SU-DHL-6 (cell line): ENCODE measurements at regions not wholly inside any gene's neighbourhood (a gene's known extent, or its start where the extent isn't known, plus 50 kb on each side); places are given as distances from the start of the nearest gene placed in this dataset.

Experiments used
- H2AFZ ChIP-seq: fragments of 200-600 bp; sonication (generic); 2 replicates; pipeline ENCODE4 v1.6.1; 2014; ENCODE audit warnings: low read depth, mild to moderate bottlenecking, moderate library complexity, mixed read lengths, antibody characterized with exemption, low read length; ENCODE audit not compliant: severe bottlenecking
- H3F3A ChIP-seq: fragments of 200-600 bp; shearing (Covaris generic); 2 replicates; pipeline ENCODE4 v1.6.0; 2016; ENCODE audit warnings: antibody characterized with exemption, mild to moderate bottlenecking; ENCODE audit not compliant: insufficient read depth
- H3K27ac ChIP-seq: fragments of 200-600 bp; sonication (generic); 2 replicates; pipeline ENCODE4 v1.5.1; 2016; ENCODE audit warnings: low read depth, mild to moderate bottlenecking, low read length, moderate library complexity, mixed read lengths
- H3K27me3 ChIP-seq: fragments of 200-600 bp; sonication (generic), shearing (Covaris generic); 2 replicates; pipeline ENCODE4 v1.6.0; 2014; ENCODE audit warnings: mild to moderate bottlenecking, low read length
- H3K36me3 ChIP-seq: fragments of 200-600 bp; sonication (generic); 2 replicates; pipeline ENCODE4 v1.6.1; 2014; ENCODE audit warnings: mild to moderate bottlenecking, low read length, mixed read lengths
- H3K4me2 ChIP-seq: fragments of 300-600, 200-600 bp; shearing (Covaris generic), sonication (generic); 2 replicates; pipeline ENCODE4 v1.6.0; 2014; ENCODE audit warnings: low read length, low read depth, mild to moderate bottlenecking; ENCODE audit not compliant: poor library complexity, severe bottlenecking
- H3K4me3 ChIP-seq: fragments of 200-600 bp; sonication (generic); 2 replicates; pipeline ENCODE4 v1.5.1; 2014; ENCODE audit warnings: antibody characterized with exemption, low read length, mild to moderate bottlenecking, mixed read lengths; ENCODE audit not compliant: insufficient read depth, poor library complexity, severe bottlenecking
- H3K79me2 ChIP-seq: fragments of 200-600 bp; sonication (generic); 2 replicates; pipeline ENCODE4 v1.6.1; 2014; ENCODE audit warnings: mild to moderate bottlenecking, low read length, moderate library complexity; ENCODE audit not compliant: insufficient read depth
- H3K9ac ChIP-seq: fragments of 200-600 bp; sonication (generic); 2 replicates; pipeline ENCODE4 v1.7.0; 2014; ENCODE audit warnings: mild to moderate bottlenecking, low read length
- H3K9me2 ChIP-seq: fragments of 200-600 bp; sonication (generic); replicated peaks from 2 replicates; pipeline ENCODE4 v1.6.1; 2014; ENCODE audit warnings: low read length; ENCODE audit not compliant: insufficient read depth
- H3K9me3 ChIP-seq: fragments of 200-600 bp; sonication (generic); 2 replicates; pipeline ENCODE4 v1.6.1; 2014; ENCODE audit warnings: low read length, mixed read lengths; ENCODE audit not compliant: insufficient read depth
- H4K20me1 ChIP-seq: fragments of 200-600 bp; sonication (generic); 2 replicates; pipeline ENCODE4 v1.6.1; 2014; ENCODE audit warnings: low read depth, mild to moderate bottlenecking, antibody characterized with exemption, low read length, moderate library complexity, mixed read lengths
- CTCF ChIP-seq: fragments of 200-600 bp; sonication (generic); IDR thresholded peaks from one replicate; pipeline ENCODE4 v1.5.1; 2017; ENCODE audit warnings: antibody characterized with exemption, mild to moderate bottlenecking, low read length, moderate library complexity; ENCODE audit not compliant: insufficient read depth, poor library complexity, severe bottlenecking
- EZH2phosphoT487 ChIP-seq: fragments of 200-600 bp; sonication (generic), shearing (Covaris generic); conservative IDR thresholded peaks from 2 replicates; pipeline ENCODE4 v1.6.1; 2018; ENCODE audit warnings: mild to moderate bottlenecking, antibody characterized with exemption, low read length, moderate library complexity, mixed read lengths

GRCh38 chr6:4588163-4588562, 188.0 kb upstream of the CDYL start:
- no peaks in the 10 kb centered on the region for H3K36me3 ChIP-seq
- no peaks in the 10 kb centered on the region for H4K20me1 ChIP-seq
- TF ChIP-seq EZH2phosphoT487 = no peak
- TF ChIP-seq CTCF = no peak
- no peak overlapping the region for H3K4me2 ChIP-seq
- H3F3A ChIP-seq = no peaks in the 10 kb centered on the region
- 0 out of 2 replicates have a peak, but pooled peaks cover 3% of the 10 kb centered on the region for H3K27me3 ChIP-seq
- H3K9ac ChIP-seq = no peak overlapping the region
- no peak overlapping the region for H3K27ac ChIP-seq
- no peaks in the 10 kb centered on the region for H3K79me2 ChIP-seq
- H2AFZ ChIP-seq = no peak overlapping the region
- no peak overlapping the region for H3K4me3 ChIP-seq
- H3K9me2 ChIP-seq = no peaks in the 10 kb centered on the region
- no peaks in the 10 kb centered on the region for H3K9me3 ChIP-seq

- H3K9ac ChIP-seq = no peak overlapping the region
- H3K27ac ChIP-seq = no peak overlapping the region
- H3F3A ChIP-seq = no peaks in the 10 kb centered on the region
- 0 out of 2 replicates have a peak, but pooled peaks cover 3% of the 10 kb centered on the region for H3K27me3 ChIP-seq
- no peaks in the 10 kb centered on the region for H3K36me3 ChIP-seq
- no peak overlapping the region for H3K4me3 ChIP-seq
- no peaks in the 10 kb centered on the region for H3K9me2 ChIP-seq
- no peaks in the 10 kb centered on the region for H4K20me1 ChIP-seq
- H3K79me2 ChIP-seq = no peaks in the 10 kb centered on the region
- no peak overlapping the region for H2AFZ ChIP-seq
- no peak for TF ChIP-seq CTCF
- no peak for TF ChIP-seq EZH2phosphoT487
- H3K9me3 ChIP-seq = no peaks in the 10 kb centered on the region
- H3K4me2 ChIP-seq = no peak overlapping the region
Observed at GRCh38 chr6:4587171-4587570, 189.0 kb upstream of the CDYL start.

GRCh38 chr6:4586469-4586859, 189.7 kb upstream of the CDYL start:
- H3K79me2 ChIP-seq = no peaks in the 10 kb centered on the region
- no peak overlapping the region for H2AFZ ChIP-seq
- no peaks in the 10 kb centered on the region for H3K36me3 ChIP-seq
- H3K9me2 ChIP-seq = no peaks in the 10 kb centered on the region
- no peak overlapping the region for H3K9ac ChIP-seq
- no peaks in the 10 kb centered on the region for H4K20me1 ChIP-seq
- H3K9me3 ChIP-seq = no peaks in the 10 kb centered on the region
- H3K27ac ChIP-seq = no peak overlapping the region
- H3K4me3 ChIP-seq = no peak overlapping the region
- TF ChIP-seq EZH2phosphoT487 = no peak
- no peak for TF ChIP-seq CTCF
- no peaks in the 10 kb centered on the region for H3F3A ChIP-seq
- 0 out of 2 replicates have a peak, but pooled peaks cover 3% of the 10 kb centered on the region for H3K27me3 ChIP-seq
- no peak overlapping the region for H3K4me2 ChIP-seq
